ENCODE measurements at regions not wholly inside any gene's neighbourhood (a gene's known extent, or its start where the extent isn't known, plus 50 kb on each side); places are given as distances from the start of the nearest gene placed in this dataset.
"Not testable (repeated sequence)": the region's sequence is repeated elsewhere in the genome, so short reads cannot be mapped to it uniquely, and the experiment has no call there.

DNA sequence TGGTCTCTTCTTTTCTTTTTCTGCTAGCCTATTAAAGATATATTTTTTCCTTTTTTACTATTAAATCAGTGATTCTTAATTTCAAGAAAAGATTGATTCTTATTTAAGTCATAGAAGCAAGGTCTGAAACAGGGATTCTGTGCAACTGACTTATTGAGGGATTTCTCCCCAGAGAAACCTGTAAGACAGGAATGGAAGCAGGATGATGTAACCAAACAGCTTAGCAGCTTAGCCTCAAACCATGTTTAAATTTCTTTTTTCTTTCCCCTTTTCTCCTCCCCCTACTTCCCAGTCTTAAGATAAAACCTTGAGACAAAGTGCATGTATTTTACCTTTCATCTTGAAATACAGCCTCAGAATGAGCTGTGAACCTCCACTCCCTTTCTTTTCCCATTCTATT lies 322.8 kb downstream of the NEK10 start:
- H3K4me3 ChIP-seq, result no peak overlapping the region

DNA sequence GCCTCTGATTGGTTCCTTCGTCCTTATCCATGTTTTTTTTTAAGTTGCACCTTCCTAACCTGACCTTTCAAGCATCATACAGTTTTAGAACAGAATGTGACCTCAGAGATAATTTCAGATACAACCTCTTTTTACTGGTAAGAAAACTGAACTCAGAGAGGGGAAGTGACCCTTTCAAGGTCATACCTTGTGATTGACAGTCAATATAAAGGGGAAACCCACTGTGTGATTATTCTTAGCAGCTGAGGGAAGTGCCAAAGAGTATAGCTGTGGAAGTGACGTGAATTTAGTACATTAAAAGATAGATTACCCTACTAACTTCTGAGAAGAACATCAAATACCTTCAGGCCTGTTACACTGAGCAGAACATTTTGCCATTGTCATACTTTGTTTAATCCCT lies 319.4 kb downstream of the NEK10 start:
- H3K36me3 ChIP-seq, result no peaks in the 10 kb centered on the region
- no peaks in the 10 kb centered on the region for H3K27me3 ChIP-seq
- TF ChIP-seq, protein P1, sequence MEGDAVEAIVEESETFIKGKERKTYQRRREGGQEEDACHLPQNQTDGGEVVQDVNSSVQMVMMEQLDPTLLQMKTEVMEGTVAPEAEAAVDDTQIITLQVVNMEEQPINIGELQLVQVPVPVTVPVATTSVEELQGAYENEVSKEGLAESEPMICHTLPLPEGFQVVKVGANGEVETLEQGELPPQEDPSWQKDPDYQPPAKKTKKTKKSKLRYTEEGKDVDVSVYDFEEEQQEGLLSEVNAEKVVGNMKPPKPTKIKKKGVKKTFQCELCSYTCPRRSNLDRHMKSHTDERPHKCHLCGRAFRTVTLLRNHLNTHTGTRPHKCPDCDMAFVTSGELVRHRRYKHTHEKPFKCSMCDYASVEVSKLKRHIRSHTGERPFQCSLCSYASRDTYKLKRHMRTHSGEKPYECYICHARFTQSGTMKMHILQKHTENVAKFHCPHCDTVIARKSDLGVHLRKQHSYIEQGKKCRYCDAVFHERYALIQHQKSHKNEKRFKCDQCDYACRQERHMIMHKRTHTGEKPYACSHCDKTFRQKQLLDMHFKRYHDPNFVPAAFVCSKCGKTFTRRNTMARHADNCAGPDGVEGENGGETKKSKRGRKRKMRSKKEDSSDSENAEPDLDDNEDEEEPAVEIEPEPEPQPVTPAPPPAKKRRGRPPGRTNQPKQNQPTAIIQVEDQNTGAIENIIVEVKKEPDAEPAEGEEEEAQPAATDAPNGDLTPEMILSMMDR (IDR thresholded peaks at IDR 0.05; ENCODE audit: low read depth, low read length), result no peak
- H3K4me1 ChIP-seq (ENCODE audit: low read depth), result no peaks in the 10 kb centered on the region
- no peak overlapping the region for H3K4me3 ChIP-seq
- H3K27ac ChIP-seq, result no peak overlapping the region
- DNase-seq (ENCODE audit: low read depth in 1 of 2, low spot score in 1 of 2), result no peak
- no peaks in the 10 kb centered on the region for H3K9me3 ChIP-seq (ENCODE audit: low read depth)

More for the DNA sequence above, 322.8 kb downstream of the NEK10 start:
- no peaks in the 10 kb centered on the region for H3K27me3 ChIP-seq
- DNase-seq (ENCODE audit: low read depth in 1 of 2, low spot score in 1 of 2), result no peak
- H3K4me1 ChIP-seq (ENCODE audit: low read depth), result no peaks in the 10 kb centered on the region
- no peaks in the 10 kb centered on the region for H3K9me3 ChIP-seq (ENCODE audit: low read depth)
- no peak overlapping the region for H3K27ac ChIP-seq
- H3K36me3 ChIP-seq, result no peaks in the 10 kb centered on the region
- TF ChIP-seq, protein P1 (IDR thresholded peaks at IDR 0.05; ENCODE audit: low read depth, low read length), result no peak

DNA sequence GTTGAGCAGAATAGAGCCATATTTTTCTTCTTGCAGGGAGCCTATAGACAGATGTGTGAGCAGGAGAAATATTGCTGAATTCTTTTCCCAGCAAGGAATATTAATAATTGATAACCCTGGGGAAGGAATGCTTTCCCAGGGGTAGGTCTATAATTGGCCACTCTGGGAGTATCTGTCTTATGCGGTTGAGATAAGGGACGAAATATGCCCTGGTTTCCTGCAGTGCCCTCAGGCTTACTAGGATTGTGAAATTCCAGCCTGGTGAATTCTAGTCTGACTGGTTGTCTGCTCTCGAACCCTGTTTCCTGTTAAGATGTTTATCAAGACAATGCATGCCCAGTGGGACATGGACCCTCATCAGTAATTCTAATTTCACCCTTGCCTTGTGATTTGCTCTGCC lies 317.7 kb downstream of the NEK10 start:
- not testable (repeated sequence) for H3K36me3 ChIP-seq; H3K27ac ChIP-seq; H3K9me3 ChIP-seq (ENCODE audit: low read depth); H3K4me1 ChIP-seq (ENCODE audit: low read depth); H3K27me3 ChIP-seq; DNase-seq (ENCODE audit: low read depth in 1 of 2, low spot score in 1 of 2); H3K4me3 ChIP-seq

DNA sequence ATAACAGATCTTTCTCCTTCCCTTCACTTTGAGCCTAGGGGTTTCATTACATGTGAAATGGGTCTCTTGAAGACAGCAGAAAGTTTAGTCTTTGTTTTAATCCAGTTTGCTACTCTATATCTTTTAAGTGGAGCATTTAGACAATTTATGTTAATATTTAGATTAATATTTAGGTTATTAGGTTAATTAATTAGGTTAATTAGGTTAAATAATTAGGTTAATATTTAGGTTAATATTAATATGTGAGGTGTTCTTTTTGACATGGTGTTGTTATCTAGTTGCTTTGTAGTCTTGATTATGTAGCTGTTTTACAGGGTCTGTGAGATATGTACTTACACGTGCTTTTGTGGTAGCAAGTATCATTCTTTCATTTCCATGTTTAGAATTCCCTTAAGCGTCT lies 312.9 kb downstream of the NEK10 start:
- H3K9me3 ChIP-seq (ENCODE audit: low read depth), result no peaks in the 10 kb centered on the region
- no peak for DNase-seq (ENCODE audit: low read depth in 1 of 2, low spot score in 1 of 2)
- H3K4me3 ChIP-seq, result no peak overlapping the region
- H3K4me1 ChIP-seq (ENCODE audit: low read depth), result no peaks in the 10 kb centered on the region
- TF ChIP-seq, protein P1 (IDR thresholded peaks at IDR 0.05; ENCODE audit: low read depth, low read length), result no peak
- H3K36me3 ChIP-seq, result no peaks in the 10 kb centered on the region
- H3K27ac ChIP-seq, result no peak overlapping the region
- no peaks in the 10 kb centered on the region for H3K27me3 ChIP-seq

DNA sequence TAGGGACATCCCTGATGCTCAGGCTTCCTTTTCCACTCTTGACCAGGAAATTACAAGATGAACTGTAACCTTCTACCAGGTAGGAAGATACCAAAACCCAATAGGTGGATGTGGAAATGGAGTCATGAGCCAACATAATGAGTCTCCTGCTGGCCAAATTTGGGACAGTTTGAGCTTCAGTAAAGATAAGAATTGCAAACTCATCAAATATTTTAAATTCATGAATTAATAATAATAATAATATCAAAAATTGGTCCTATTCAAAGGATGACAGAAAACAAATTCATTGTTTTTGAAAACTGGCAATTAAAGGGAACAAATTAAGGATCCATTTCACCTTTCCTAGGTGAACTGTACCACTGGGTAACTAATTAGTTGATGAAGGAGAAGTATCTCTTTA lies 309.7 kb downstream of the NEK10 start:
- TF ChIP-seq, protein P1 (IDR thresholded peaks at IDR 0.05; ENCODE audit: low read depth, low read length), result no peak
- no peaks in the 10 kb centered on the region for H3K27me3 ChIP-seq
- no peaks in the 10 kb centered on the region for H3K9me3 ChIP-seq (ENCODE audit: low read depth)
- no peaks in the 10 kb centered on the region for H3K4me1 ChIP-seq (ENCODE audit: low read depth)
- H3K4me3 ChIP-seq, result no peak overlapping the region
- no peak overlapping the region for H3K27ac ChIP-seq
- no peak for DNase-seq (ENCODE audit: low read depth in 1 of 2, low spot score in 1 of 2)
- no peaks in the 10 kb centered on the region for H3K36me3 ChIP-seq

Measured in cardiac muscle cell (in vitro differentiated cells and primary cell).